ENCODE measurements at regions not wholly inside any gene's neighbourhood (a gene's known extent, or its start where the extent isn't known, plus 50 kb on each side); places are given as distances from the start of the nearest gene placed in this dataset.

DNA sequence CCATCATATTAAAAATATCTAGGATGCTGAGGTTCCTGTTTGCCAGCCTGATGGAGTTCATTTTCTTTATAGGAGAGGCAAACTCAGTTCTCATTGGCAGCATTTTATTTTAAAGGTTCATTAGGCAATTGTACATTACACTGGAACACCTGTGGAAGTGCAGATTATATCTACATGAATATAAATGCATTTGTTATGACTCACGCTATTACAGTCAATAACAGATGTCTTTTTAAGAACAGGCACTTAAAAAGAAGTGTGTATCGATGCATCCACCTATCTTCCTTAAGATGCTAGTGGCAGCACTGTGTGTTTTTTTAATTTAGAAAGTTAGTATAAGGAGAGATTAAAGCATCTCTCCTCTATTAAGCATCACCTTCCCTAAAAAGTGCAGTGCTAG, 276.5 kb downstream of the PRDM2 start:
- DNase-seq = no peak

DNA sequence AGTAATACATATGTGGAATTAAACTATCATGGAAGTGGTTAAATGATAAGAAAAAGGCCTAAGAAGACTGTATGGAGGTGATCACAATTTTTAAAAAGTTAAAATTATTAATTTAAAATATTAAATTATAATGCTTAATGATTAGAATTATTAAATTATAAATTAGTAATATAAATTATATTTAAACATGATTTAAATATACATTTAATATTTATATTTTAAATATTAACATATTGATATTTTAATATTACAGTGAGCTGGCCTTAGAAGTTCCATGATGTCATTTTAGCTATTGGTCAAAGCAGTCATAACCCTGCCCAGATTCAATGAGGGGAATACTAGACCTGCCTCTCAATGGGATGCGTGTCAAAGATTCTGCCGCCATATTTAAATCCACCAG, 281.2 kb downstream of the PRDM2 start:
- no peak for DNase-seq

DNA sequence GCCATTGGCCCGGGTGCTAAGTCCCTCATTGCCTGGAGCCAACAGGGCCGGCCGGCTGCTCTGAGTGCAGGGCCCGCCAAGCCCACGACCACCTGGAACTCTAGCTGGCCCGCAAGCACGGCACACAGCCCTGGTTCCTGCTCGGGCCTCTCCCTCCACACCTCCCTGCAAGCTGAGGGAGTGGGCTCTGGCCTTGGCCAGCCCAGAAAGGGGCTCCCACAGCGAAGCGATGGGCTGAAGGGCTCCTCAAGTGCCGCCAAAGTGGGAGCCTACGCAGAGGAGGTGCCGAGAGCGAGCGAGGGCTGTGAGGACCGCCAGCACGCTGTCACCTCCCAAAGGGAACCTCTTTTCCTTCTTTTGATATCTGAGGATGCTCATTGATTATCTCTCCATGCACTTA, 283.4 kb downstream of the PRDM2 start:
- DNase-seq = no peak

DNA sequence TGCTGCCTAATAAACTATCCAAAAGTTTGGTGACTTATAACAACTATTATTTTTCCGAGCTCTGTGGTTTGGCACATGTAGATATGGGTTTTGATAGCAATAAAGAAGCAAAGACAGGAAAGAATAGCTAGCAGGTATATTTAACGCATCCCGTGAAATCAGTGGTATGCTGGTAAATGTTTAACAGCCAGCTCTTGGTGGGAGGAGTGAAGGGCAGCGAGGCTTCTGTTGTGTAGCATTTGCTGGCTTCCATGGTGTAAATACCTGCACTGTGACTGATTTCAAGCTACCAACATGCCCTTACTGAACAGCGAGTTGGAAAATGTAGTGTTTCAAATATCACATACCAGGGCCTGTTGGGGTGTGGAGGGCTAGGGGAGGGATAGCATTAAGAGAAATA, 291.0 kb downstream of the PRDM2 start:
- DNase-seq = no peak

DNA sequence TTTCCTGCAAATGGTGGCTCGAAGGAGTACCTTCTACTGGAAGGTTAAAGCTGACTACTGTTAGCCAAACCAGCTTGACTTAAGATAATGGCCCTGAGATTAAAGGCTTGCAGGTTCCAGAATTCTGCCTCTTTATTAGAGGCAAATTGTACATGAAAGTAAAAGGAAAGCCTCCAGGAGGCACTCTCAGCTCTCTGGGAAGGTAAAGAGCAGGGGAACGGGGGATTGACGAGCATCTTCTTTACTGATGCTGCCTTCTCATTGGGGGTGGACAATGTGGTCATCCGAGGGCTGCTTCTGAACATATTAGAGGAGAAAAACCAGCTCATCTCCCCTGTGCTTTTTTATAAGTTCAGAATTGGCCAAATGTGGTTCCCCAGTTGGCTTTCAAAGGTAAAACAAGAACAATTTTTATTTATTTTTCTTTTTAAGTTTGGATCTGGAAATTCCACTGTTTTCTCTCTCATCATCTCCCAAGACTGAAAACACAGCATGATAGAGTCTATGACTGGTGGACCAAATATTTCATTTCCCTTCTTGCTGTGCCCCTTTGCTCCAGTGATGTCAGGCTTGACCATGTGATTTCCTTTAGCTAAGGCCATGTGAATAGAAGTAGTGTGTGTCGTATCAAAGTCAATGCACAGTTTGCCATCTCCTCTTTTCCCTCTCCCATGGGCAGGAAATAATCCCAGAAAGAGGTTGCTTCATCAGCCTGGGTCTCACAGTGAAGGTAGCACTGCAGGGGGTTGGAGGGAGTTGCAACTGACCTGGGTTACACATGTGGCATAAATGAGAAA, 292.7 kb downstream of the PRDM2 start:
- DNase-seq = no peak

DNA sequence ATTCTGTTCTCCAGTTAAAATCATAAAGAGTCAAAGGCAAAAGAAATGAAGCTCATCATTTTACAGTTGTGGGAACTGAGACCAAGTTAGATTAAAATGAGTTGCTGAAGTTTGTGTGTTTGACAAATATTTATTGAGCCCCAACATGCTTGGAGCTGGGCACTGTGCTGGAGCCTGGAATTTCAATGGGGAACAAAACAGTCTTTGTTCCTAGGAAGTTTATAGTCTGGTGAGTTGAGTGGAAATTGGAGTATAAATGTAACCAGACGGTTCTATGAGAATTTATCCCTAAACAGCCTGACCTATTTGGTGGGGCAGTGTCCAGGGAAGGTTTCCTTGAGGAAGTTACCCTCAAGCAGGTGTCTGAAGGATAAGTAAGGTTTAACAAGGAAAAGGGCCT, 294.4 kb downstream of the PRDM2 start:
- no peak for DNase-seq

DNA sequence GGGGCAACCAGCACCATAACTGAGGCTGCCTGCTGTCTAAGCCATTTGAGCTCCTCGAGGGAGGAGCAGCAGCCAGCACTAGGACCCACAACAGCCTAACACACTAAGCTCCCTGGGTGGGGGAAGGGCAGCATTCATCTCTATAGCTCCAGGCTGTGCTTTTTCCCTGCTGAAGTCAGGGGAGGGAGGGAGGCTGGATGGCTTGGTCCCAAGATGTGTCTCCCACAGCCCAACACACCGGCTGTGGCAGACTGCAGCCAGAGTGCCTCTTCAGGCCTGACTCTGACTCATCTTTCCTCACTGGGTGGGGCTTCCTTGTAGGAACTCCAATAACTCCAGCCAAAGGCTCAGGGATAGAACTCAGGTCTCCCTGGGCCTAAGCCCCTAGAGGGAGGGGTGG, 296.3 kb downstream of the PRDM2 start:
- no peak for DNase-seq

DNA sequence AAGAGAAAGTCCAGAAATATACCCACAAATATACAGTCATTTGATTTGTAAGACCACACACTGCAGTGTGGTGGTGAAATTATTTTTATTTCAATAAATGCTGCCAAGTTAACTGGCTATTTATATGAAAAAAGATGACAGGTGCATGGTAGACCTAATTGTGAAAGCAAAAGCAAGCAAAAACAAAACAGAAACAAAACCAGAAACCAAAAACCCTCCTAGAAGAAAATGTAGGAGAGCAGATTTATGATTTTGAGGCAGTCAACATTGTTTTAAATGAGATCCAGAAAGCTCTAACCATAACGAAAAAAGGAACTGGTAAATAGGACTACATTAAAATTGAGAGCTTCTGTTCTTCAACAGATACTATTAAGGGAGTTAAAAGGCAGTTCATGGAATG, 303.6 kb downstream of the PRDM2 start:
- no peak for DNase-seq

DNA sequence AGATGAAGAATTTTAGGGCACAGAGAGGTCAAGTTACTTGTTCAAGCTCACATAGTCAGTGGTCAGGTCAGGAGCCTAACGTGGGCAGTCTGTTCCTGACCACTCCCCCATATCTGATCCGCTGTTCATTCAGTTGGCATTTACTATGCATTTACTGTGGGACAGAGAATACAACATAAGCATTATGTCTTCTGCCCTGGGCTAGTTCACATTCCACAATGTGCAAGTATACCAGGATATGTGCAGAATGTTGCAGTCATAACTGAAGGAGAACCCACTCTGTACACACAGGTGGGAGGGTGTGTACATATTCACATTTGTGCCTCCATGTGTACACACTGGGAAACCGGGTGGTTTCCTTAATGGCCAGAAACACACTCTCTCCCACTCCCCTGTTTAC, 309.6 kb downstream of the PRDM2 start:
- no peak for DNase-seq

DNA sequence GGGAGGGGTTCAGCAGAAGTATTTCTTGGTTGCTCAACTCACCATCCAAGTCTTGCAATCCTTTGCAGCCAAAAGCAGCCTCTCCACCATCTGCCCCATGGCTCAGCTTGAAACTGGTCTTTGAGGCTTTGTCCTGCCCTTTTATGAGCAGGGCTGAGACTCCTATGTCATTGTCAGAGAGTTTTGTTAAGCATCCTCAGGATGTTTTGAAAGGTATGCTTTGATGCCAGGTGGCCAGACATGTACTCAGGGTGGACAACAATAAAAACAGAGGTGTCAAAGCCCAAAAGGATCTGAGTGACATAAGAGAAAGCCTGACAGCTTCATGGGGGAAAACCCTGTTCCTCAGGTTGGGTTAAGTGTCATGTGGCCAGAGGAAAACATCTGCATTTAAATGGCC, 310.5 kb downstream of the PRDM2 start:
- DNase-seq = no peak

DNA sequence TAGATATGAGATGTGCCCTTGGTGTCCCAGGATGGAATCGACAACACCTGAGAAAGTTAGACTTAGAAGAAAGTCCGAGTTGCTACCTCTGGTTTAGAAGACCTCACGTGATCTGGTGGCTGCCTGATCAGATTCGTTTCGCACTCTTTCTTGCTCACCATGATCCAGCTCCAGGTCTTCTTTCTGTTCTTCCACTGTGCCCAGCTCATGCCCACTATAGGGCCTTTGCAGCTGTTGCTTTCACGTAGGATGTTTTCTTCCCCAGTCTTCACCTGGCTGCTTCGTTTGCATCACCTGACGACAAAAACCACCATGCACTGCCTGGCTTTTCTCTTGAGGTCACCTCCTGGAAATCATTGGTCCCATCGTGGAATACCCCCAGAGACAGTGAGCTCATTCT, 311.1 kb downstream of the PRDM2 start:
- no peak for DNase-seq

DNA sequence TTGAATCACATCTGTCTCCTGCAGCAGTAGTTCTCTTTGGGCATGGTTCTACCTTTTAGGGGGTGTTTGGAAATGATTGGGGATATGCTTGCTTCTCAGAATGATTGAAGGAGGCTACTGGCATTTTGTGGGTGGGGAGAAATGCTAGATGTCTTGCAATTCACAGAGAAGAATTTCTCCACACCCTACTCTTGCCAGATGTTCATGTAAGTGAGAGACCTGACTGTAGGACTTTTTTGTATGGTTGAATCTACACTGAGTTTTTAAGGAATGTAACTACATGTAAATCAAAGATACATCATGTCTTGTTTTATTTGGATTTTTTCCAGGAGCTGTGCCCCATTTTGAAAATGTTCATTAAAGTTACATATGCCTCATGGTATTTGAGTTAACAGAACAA, 311.9 kb downstream of the PRDM2 start:
- no peak for DNase-seq

DNA sequence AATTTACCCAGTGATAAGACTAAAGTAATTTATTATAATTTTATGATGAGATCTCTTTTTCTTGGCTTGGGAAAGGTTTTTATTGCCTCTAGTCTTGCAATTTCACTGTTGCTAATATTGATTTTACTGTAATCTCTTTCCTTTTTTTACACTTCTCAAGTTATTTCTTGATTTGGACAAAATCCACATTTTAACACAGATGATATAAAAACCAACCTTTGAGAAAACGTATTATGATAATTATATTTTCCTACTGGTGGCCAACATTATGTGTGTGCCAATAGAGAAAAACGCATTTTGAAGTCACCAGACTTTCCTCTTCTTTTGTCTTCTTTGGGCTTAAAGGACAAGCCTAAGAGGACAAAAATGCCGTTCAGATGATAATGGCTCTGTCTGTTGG, 314.9 kb downstream of the PRDM2 start:
- DNase-seq = no peak

DNA sequence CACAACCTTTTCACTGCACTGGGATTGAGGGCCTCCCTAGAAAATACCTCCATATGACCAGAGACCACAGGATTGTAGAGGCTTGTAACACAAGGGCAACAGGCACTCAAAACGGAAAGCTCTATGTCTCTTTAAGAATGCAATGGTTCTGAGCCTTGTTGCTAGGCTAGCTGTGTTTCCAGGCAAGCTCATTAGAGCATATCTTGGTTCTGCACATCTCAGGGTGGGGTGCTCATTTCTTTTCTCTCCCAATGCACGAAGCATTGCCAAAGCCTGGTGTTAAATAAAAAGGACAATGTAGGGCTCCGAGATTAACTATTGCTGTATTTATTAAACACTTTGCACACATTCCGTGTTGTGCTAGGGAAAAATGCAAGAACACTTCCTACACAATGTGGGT, 315.9 kb downstream of the PRDM2 start:
- no peak for DNase-seq

DNA sequence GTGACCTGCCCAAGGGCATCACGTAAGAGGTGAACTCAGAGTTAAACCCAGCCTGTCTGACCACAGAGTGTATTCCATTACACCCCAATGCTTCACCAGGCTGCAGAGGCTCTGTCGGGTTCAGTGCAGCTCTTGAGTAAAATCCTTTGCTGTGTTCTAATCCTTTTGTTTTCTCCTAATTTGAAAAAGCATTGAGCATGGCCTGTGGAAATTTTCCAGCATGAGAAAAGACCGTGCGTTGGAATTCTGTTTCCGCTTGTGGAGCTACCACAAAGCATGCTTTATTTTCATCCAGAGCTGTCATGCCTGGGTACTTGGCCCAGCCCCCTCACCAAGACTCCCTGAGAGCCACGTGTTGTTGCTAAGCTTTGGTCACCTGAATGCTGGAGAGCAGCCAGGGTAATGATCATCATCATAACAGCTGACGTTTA, 317.6 kb downstream of the PRDM2 start:
- no peak for DNase-seq

DNA sequence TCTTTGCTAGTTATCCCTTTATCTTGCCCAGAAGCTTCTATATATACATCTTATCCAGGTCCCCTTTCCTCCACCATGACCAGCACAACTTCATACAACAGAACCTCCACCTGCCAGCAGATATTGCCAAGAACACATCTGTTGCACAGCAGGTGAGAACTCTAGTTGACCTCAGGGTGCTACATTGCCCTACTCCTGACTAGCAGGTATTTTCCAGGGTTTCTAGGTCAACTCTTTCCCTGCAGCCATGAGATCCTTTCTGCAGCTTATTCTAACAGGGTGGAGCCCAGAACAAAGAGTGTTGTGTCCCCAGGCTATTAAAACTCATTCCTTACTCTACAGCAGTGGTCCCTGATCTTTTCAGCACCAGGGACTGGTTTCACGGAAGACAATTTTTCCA, 319.5 kb downstream of the PRDM2 start:
- DNase-seq = no peak

DNA sequence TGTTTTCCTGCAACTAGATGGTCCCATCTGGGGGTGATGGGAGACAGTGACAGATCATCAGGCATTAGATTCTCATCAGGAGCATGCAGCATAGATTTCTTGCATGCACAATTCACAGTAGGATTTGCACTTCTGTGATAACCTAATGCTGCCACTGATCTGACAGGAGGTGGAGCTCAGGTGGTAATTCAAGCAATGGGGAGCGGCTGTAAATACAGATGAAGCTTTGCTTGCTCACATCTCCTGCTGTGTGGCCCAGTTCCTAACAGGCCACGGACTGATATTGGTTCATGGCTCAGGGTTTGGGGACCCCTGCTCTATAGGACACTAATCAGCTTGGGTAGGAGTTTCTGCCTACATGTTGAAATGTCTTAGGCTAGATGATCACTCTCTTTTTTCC, 320.0 kb downstream of the PRDM2 start:
- no peak for DNase-seq

DNA sequence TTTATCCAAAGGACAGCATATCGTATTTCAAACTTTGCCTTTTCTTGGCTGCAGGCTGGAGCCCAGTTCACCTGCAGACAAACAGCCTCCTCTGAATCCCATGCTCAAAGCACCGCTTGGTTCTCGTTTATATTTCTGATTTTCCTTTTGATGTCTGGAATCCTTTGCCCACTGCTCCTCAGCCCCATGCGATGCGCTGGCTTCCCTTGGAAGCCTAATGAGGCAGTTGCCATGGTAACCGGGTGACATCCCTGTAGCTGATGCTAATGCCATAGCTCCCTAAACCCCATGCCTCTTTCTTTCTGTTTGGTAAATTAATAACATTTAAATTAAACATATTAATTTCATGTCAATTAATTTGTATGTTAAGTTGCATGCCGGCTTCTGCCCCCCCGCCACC, 327.1 kb downstream of the PRDM2 start:
- no peak for DNase-seq

DNA sequence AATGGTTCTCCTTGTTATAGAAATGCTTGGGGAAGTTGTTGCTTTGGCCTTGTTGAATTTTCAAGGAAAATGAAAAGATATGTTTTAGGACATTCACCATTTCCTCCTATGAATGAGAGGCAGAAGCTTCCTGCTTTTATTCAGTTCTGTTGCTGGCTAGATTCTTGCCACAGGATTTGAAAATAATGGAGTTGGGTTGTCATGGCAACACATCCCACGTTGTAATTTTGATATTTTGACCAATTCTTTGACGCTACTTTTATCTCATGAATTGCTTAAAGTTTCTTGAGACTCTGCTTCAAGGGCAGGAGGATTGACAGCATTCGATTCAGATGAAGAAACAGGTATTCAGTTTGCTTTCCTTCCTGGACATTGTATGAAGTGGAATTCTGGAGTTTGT, 331.5 kb downstream of the PRDM2 start:
- no peak for DNase-seq

DNA sequence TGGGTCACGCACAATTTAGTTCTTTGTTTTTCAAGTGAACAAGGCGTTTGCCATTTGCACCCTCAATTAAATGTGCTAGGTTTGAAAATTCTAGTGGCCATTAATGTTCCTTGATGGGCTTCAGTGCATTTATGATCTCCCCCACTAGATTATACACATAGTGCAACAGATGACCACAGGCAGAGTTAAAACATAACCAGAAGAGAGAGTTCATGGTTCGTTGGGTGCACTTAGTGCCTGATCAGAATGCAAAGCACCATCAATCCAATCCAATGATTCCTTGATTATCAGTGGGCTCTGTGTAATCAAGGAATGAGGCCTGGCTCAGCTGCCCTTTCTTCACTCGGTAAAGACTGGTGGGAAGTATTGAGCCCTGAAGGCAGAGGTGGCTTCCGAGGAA, 334.5 kb downstream of the PRDM2 start:
- DNase-seq = no peak

DNA sequence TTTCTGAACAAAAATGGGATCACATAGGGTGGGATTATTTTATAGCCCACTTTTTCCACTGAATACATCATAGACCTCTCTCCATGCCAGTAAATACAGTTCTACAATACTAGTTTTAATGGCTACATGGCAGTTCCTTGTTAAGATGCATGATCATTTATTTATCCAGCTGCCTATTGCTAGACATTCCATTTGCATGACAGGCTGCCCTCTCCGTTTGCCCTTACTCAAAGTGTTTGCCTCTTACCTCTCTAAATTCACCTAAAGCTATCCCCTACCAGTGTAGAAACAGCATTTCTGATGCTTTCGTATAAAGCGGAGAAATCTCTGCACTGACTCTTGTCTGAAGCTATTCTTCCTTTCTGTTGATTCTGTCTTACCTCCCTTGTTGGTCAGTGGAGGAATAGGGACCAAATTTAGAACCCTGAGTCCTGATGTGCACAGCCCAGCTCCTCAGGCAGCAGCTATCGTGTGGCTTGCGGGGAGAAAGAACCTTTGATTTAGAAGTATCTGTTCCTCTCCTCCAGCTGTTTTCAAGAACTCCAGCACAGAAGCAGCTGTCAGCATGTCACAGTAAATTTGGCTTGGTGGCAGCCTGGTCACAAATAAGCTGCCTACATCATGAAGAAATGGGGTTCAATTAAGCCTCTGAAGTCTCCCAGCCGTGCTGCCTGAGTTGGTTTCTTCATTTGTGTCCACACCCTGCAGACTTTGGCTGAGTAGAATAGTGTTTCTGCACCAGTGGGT, 337.3 kb downstream of the PRDM2 start:
- DNase-seq = no peak

DNA sequence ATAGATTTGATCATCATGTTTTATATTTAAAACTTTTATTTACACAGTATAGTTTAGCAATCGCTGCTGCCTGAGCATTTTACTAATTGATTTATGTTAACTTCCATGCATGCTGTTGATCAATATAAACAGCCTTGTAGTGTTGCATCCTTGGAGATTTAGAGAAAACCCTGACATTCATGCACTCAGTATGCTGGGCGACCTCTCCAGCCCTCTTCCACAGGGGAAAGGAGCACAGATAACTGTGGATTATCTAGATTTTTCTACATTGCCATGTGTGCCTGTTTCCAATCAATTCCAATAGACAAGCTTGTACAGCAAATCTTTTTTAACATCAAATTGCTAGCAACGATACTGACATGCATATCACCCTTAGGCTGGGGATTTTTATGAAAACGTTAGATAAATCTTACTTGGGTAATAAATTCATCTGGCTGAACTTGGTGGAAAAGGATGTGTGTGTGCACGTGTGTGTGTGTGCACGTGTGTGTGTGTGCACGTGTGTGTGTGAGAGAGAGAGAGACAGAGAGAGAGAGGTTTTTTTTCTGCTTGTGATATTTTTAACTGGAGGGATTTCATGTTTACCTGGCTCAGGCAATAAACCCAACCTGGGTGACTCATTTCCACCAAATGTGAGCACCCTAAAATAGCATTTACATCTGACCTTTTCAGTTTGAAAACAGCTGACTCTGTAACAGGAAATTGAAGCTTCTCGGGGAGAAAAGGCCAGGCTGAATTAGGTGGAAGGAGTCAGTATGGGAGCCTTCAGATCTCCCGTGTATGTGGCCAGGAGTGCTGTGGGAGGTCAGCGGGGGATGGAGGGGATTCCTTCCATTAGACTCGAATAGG, 339.8 kb downstream of the PRDM2 start:
- DNase-seq = no peak

DNA sequence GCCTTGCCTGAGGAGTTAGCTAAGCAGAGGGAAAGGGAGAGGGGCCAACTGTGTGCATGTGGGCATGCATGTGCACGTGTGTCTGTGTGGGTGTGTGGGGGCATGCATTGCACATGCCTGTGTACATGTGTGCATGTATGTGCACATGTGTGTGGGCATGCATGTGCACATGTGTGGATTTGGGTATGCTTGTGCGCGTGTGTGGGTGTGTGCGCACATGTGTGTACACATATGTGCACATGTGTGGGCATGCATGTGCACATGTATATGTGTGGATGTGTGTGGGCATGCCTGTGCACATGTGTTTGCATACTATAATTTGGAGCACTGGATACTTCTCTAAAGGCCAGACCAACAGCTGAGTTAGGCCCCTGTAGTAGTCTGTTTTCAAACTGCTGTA, 350.0 kb downstream of the PRDM2 start:
- no peak for DNase-seq

All from CD4-positive, alpha-beta T cell treated with Interleukin-12 subunit alpha and Interleukin-12 subunit beta, for 1 hour (primary cell).